Suprapubic skin (tissue), 4 donors: ENCODE measurements at regions not wholly inside any gene's neighbourhood (a gene's known extent, or its start where the extent isn't known, plus 50 kb on each side); places are given as distances from the start of the nearest gene placed in this dataset.

Experiments used
- DNase-seq, 2 donors: peaks; one replicate each; pipeline ENCODE4 v3.0.0-alpha.2; 2019; ENCODE audit warnings: low spot score in 2 of 2
- H3K27ac ChIP-seq: fragments of 200-600 bp; sonication (generic); one replicate; pipeline ENCODE4 v1.5.1; 2019
- H3K27me3 ChIP-seq: fragments of 200-600 bp; sonication (generic); one replicate; pipeline ENCODE4 v1.5.1; 2019
- H3K36me3 ChIP-seq: fragments of 200-600 bp; sonication (generic); one replicate; pipeline ENCODE4 v1.5.1; 2019
- H3K4me1 ChIP-seq: fragments of 200-600 bp; sonication (generic); one replicate; pipeline ENCODE4 v1.5.1; 2019
- H3K4me3 ChIP-seq: fragments of 200-600 bp; sonication (generic); one replicate; pipeline ENCODE4 v1.5.1; 2019; ENCODE audit warnings: mild to moderate bottlenecking
- H3K9me3 ChIP-seq: fragments of 200-600 bp; sonication (generic); one replicate; pipeline ENCODE4 v1.5.1; 2019
- CTCF ChIP-seq, 2 donors: fragments of 200-600 bp in 1 of 2; fragments of 450-650 bp in 1 of 2; sonication (generic) in 1 of 2; IDR thresholded peaks; one replicate each; pipeline ENCODE4 v1.5.1; 2016 to 2019; ENCODE audit warnings: antibody characterized with exemption in 2 of 2, mild to moderate bottlenecking in 1 of 2, moderate library complexity in 1 of 2
- EP300 ChIP-seq: sonication (generic); formaldehyde crosslinking; IDR thresholded peaks from one replicate; pipeline ENCODE4 v1.6.1; 2017; ENCODE audit warnings: antibody characterized with exemption
- POLR2A ChIP-seq, 2 donors: fragments of 450-650 bp; IDR thresholded peaks; one replicate each; pipeline ENCODE4 v1.6.1; 2017; ENCODE audit warnings: antibody characterized with exemption in 2 of 2, mild to moderate bottlenecking in 2 of 2, moderate library complexity in 2 of 2
- POLR2AphosphoS5 ChIP-seq, 3 donors: sonication (generic); formaldehyde crosslinking; IDR thresholded peaks; one replicate each; pipeline ENCODE4 v1.6.1; 2017; ENCODE audit warnings: antibody characterized with exemption in 3 of 3
- WGBS: methylation state at CpG from one replicate; pipeline ENCODE4 v1.1.5; 2018; 5-methylcytosine and 5-hydroxymethylcytosine counted together

GRCh38 chr2:151067658-151068369 is 193.8 kb downstream of the RBM43 start:
- Histone ChIP-seq H3K36me3 (no peaks in the 10 kb centered on the region), H3K4me1 (no peaks in the 10 kb centered on the region), H3K27ac (no peak overlapping the region), H3K9me3 (no peaks in the 10 kb centered on the region), H3K4me3 (no peak overlapping the region), H3K27me3 (no peaks in the 10 kb centered on the region)
- TF ChIP-seq POLR2AphosphoS5 (IDR thresholded peaks at IDR 0.05), result no peak
- no peak for TF ChIP-seq EP300
- TF ChIP-seq CTCF (IDR thresholded peaks at IDR 0.05), result no peak
- TF ChIP-seq POLR2A (IDR thresholded peaks at IDR 0.05), result no peak
- no peak for DNase-seq
- WGBS, result 51% methylated on average over 8 of the region's 8 CpGs

GRCh38 chr2:151063271-151063670 is 198.4 kb downstream of the RBM43 start:
- WGBS, result 39% methylated on average over 3 of the region's 3 CpGs
- no peaks in the 10 kb centered on the region for H3K27me3 ChIP-seq
- H3K36me3 ChIP-seq, result no peaks in the 10 kb centered on the region
- DNase-seq, result no peak
- no peaks in the 10 kb centered on the region for H3K9me3 ChIP-seq
- H3K4me1 ChIP-seq, result no peaks in the 10 kb centered on the region
- no peak overlapping the region for H3K4me3 ChIP-seq
- TF ChIP-seq CTCF (IDR thresholded peaks at IDR 0.05) (no peak), POLR2A (IDR thresholded peaks at IDR 0.05) (no peak), EP300 (no peak), POLR2AphosphoS5 (IDR thresholded peaks at IDR 0.05) (no peak)
- H3K27ac ChIP-seq, result no peak overlapping the region

- H3K4me3 ChIP-seq, result no peak overlapping the region
- 90% methylated on average over 2 of the region's 2 CpGs for WGBS
- peaks cover 14% of the 10 kb centered on the region for H3K4me1 ChIP-seq
- TF ChIP-seq EP300, result no peak
- no peak for TF ChIP-seq POLR2A (IDR thresholded peaks at IDR 0.05)
- TF ChIP-seq CTCF (IDR thresholded peaks at IDR 0.05), result no peak
- TF ChIP-seq POLR2AphosphoS5 (IDR thresholded peaks at IDR 0.05), result no peak
- no peak for DNase-seq
- H3K27ac ChIP-seq, result no peak overlapping the region
- no peaks in the 10 kb centered on the region for H3K27me3 ChIP-seq
- no peaks in the 10 kb centered on the region for H3K36me3 ChIP-seq
- H3K9me3 ChIP-seq, result no peaks in the 10 kb centered on the region
These were observed 201.4 kb downstream of the RBM43 start for GRCh38 chr2:151060287-151060686.

GRCh38 chr2:151056870-151057269 is 204.8 kb downstream of the RBM43 start:
- 32% methylated on average over 1 of the region's 1 CpG for WGBS
- no peaks in the 10 kb centered on the region for H3K36me3 ChIP-seq
- no peaks in the 10 kb centered on the region for H3K27me3 ChIP-seq
- peaks cover 14% of the 10 kb centered on the region for H3K4me1 ChIP-seq
- DNase-seq, result no peak
- H3K4me3 ChIP-seq, result no peak overlapping the region
- H3K27ac ChIP-seq, result no peak overlapping the region
- no peaks in the 10 kb centered on the region for H3K9me3 ChIP-seq
- TF ChIP-seq CTCF (IDR thresholded peaks at IDR 0.05), result no peak
- no peak for TF ChIP-seq POLR2AphosphoS5 (IDR thresholded peaks at IDR 0.05)
- TF ChIP-seq EP300, result no peak
- no peak for TF ChIP-seq POLR2A (IDR thresholded peaks at IDR 0.05)

GRCh38 chr2:151053661-151053990 is 208.0 kb downstream of the RBM43 start:
- no peak overlapping the region for H3K27ac ChIP-seq
- no peak overlapping the region for H3K4me3 ChIP-seq
- H3K27me3 ChIP-seq, result no peaks in the 10 kb centered on the region
- H3K4me1 ChIP-seq, result peaks cover 14% of the 10 kb centered on the region
- H3K36me3 ChIP-seq, result no peaks in the 10 kb centered on the region
- TF ChIP-seq POLR2A (IDR thresholded peaks at IDR 0.05), result no peak
- no peak for TF ChIP-seq POLR2AphosphoS5 (IDR thresholded peaks at IDR 0.05)
- no peak for TF ChIP-seq EP300
- TF ChIP-seq CTCF (IDR thresholded peaks at IDR 0.05), result no peak
- no peak for DNase-seq
- 40% methylated on average over 1 of the region's 1 CpG for WGBS
- no peaks in the 10 kb centered on the region for H3K9me3 ChIP-seq
